CD4-positive, alpha-beta T cell treated with Interleukin-6 for 4 hours (primary cell): ENCODE measurements at regions not wholly inside any gene's neighbourhood (a gene's known extent, or its start where the extent isn't known, plus 50 kb on each side); places are given as distances from the start of the nearest gene placed in this dataset.

Experiments
- DNase-seq: peaks from one replicate; pipeline ENCODE4 v3.0.0-alpha.2; 2020; ENCODE audit warnings: mixed read lengths

GRCh38 chr4:62849696-62850095 lies 1559.6 kb downstream of the TECRL start:
- DNase-seq = no peak

- no peak for DNase-seq
Observed at GRCh38 chr4:62835631-62836030, 1573.6 kb downstream of the TECRL start.

GRCh38 chr4:62822306-62822705 lies 1586.9 kb downstream of the TECRL start:
- DNase-seq = no peak

- no peak for DNase-seq
Observed at GRCh38 chr4:62816566-62816965, 1592.7 kb downstream of the TECRL start.

- no peak for DNase-seq
Observed at GRCh38 chr4:62814510-62815047, 1594.7 kb downstream of the TECRL start.

- no peak for DNase-seq
Observed at GRCh38 chr4:62806816-62807215, 1602.4 kb downstream of the TECRL start.

GRCh38 chr4:62804075-62804474 lies 1603.9 kb downstream of the ADGRL3 start:
- DNase-seq = no peak

GRCh38 chr4:62797221-62797620 lies 1597.1 kb downstream of the ADGRL3 start:
- no peak for DNase-seq

- DNase-seq = no peak
Observed at GRCh38 chr4:62791386-62791785, 1591.3 kb downstream of the ADGRL3 start.

GRCh38 chr4:62771983-62772557 lies 1571.9 kb downstream of the ADGRL3 start:
- no peak for DNase-seq

GRCh38 chr4:62740296-62740695 lies 1540.2 kb downstream of the ADGRL3 start:
- no peak for DNase-seq

- DNase-seq = no peak
Observed at GRCh38 chr4:62717154-62717553, 1517.0 kb downstream of the ADGRL3 start.

- DNase-seq = no peak
Observed at GRCh38 chr4:62711575-62711974, 1511.4 kb downstream of the ADGRL3 start.

GRCh38 chr4:62709618-62710252 lies 1509.6 kb downstream of the ADGRL3 start:
- DNase-seq = no peak

- DNase-seq = no peak
Observed at GRCh38 chr4:62706423-62706822, 1506.3 kb downstream of the ADGRL3 start.

GRCh38 chr4:62683799-62684566 lies 1483.9 kb downstream of the ADGRL3 start:
- no peak for DNase-seq

GRCh38 chr4:62676962-62677361 lies 1476.8 kb downstream of the ADGRL3 start:
- DNase-seq = no peak

GRCh38 chr4:62670514-62670913 lies 1470.4 kb downstream of the ADGRL3 start:
- DNase-seq = no peak

GRCh38 chr4:62661821-62662220 lies 1461.7 kb downstream of the ADGRL3 start:
- DNase-seq = no peak

- no peak for DNase-seq
Observed at GRCh38 chr4:62656006-62656405, 1455.9 kb downstream of the ADGRL3 start.

- no peak for DNase-seq
Observed at GRCh38 chr4:62644372-62644771, 1444.2 kb downstream of the ADGRL3 start.

GRCh38 chr4:62640296-62640695 lies 1440.2 kb downstream of the ADGRL3 start:
- DNase-seq = no peak

- no peak for DNase-seq
Observed at GRCh38 chr4:62627671-62628070, 1427.5 kb downstream of the ADGRL3 start.

- DNase-seq = no peak
Observed at GRCh38 chr4:62627141-62627540, 1427.0 kb downstream of the ADGRL3 start.
